ENCODE measurements at regions not wholly inside any gene's neighbourhood (a gene's known extent, or its start where the extent isn't known, plus 50 kb on each side); places are given as distances from the start of the nearest gene placed in this dataset.

DNA sequence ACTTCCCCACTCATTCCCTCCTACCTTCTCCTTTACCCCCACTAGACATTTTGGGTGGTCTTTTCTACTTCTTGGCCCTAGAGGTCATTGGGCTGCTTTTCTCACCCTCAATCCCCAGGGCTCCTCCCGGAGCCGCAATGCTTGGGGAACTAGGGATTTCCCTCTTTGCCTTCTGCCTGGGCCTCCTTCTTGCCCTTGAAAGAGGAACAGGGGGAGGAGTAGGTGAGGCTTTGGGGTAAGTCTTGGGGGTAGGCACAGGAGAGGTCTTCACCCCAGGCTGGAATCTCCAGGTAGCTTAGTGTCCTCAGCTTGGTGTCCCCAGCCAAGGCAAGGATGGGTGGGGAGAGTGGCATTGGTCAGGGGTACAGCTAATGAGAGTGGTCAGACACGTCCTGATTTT lies 56.2 kb upstream of the EPS8L3 start:
- TF ChIP-seq EZH2 (IDR thresholded peaks at IDR 0.05; ENCODE audit: insufficient read depth, poor library complexity, severe bottlenecking) (no peak), EZH2phosphoT487 (IDR thresholded peaks at IDR 0.05; ENCODE audit: insufficient read depth, low read depth) (no peak)

Measured in GM23248 (cell line).